ENCODE measurements at regions not wholly inside any gene's neighbourhood (a gene's known extent, or its start where the extent isn't known, plus 50 kb on each side); places are given as distances from the start of the nearest gene placed in this dataset.

DNA sequence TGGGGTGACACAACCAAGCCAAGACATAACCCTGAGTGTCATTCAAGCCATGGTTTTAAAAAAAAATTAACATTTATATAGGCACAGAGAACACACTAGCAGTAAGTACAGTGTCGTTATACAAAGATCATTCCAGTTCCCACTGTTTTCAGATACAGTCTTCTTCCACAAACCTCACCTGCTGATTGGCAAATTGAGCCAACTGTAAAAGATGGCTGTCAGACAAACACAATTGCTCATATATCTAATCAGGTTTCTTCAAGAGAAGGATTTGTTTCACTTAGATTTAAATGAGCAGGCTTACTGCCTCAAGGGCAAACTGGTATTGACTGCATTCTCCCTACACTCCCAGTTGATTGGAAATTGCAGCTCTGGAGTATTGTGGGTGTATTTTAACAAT is 308.9 kb downstream of the RBM26 start:
- TF ChIP-seq, protein P1, sequence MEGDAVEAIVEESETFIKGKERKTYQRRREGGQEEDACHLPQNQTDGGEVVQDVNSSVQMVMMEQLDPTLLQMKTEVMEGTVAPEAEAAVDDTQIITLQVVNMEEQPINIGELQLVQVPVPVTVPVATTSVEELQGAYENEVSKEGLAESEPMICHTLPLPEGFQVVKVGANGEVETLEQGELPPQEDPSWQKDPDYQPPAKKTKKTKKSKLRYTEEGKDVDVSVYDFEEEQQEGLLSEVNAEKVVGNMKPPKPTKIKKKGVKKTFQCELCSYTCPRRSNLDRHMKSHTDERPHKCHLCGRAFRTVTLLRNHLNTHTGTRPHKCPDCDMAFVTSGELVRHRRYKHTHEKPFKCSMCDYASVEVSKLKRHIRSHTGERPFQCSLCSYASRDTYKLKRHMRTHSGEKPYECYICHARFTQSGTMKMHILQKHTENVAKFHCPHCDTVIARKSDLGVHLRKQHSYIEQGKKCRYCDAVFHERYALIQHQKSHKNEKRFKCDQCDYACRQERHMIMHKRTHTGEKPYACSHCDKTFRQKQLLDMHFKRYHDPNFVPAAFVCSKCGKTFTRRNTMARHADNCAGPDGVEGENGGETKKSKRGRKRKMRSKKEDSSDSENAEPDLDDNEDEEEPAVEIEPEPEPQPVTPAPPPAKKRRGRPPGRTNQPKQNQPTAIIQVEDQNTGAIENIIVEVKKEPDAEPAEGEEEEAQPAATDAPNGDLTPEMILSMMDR (IDR thresholded peaks at IDR 0.05; ENCODE audit: insufficient read depth, low read length, poor library complexity, severe bottlenecking): no peak
- no peak for TF ChIP-seq EZH2phosphoT487 (conservative IDR thresholded peaks at IDR 0.05; ENCODE audit: low read length)
